H1 (cell line): ENCODE measurements at regions not wholly inside any gene's neighbourhood (a gene's known extent, or its start where the extent isn't known, plus 50 kb on each side); places are given as distances from the start of the nearest gene placed in this dataset.

Experiments used
- ASH2L ChIP-seq: fragments of 200-600, 300-600 bp; sonication (generic); IDR thresholded peaks from one replicate; pipeline ENCODE4 v1.7.1; 2017; ENCODE audit warnings: low read length
- CTBP2 ChIP-seq: IDR thresholded peaks from 2 replicates; pipeline ENCODE4 v1.7.0; 2011; ENCODE audit warnings: borderline replicate concordance, mild to moderate bottlenecking, moderate library complexity, mixed read lengths, low read length; ENCODE audit not compliant: insufficient read depth, insufficient read length
- EGR1 ChIP-seq: IDR thresholded peaks from 2 replicates; pipeline ENCODE4 v1.6.1; 2011; ENCODE audit warnings: low read depth, low read length, borderline replicate concordance
- EP300 ChIP-seq, 2 experiments: IDR thresholded peaks; 1 replicate in 1 of 2; 2 replicates in 1 of 2; pipeline ENCODE4 v1.6.1; 2011 to 2012; ENCODE audit warnings: low read depth in 2 of 2, low read length in 2 of 2, mild to moderate bottlenecking in 2 of 2, borderline replicate concordance in 1 of 2, inconsistent platforms in 1 of 2, moderate library complexity in 1 of 2
- EZH2 ChIP-seq: fragments of 200-600 bp; sonication (generic); IDR thresholded peaks from 2 replicates; pipeline ENCODE4 v1.7.1; 2012; ENCODE audit warnings: low read depth, mild to moderate bottlenecking, moderate library complexity, low read length, inconsistent platforms; ENCODE audit not compliant: severe bottlenecking
- TEAD4 ChIP-seq: IDR thresholded peaks from 2 replicates; pipeline ENCODE4 v1.6.1; 2012; ENCODE audit warnings: low read depth, low read length, inconsistent platforms, mixed read lengths
- YY1 ChIP-seq: IDR thresholded peaks from 2 replicates; pipeline ENCODE4 v1.6.1; 2011; ENCODE audit warnings: low read depth, mild to moderate bottlenecking, low read length
- TF ChIP-seq, protein P1 (sequence below): fragments of 300-600 bp; sonication (generic); IDR thresholded peaks from 2 replicates; pipeline ENCODE4 v1.7.1; 2012; ENCODE audit warnings: low read length, moderate library complexity, mild to moderate bottlenecking, inconsistent platforms; ENCODE audit not compliant: insufficient replicate concordance
- TF ChIP-seq, protein P2 (sequence below): IDR thresholded peaks from 2 replicates; pipeline ENCODE4 v1.6.1; 2011; ENCODE audit warnings: low read length, improper control_type of control experiment
- TF ChIP-seq, protein P3 (sequence below): IDR thresholded peaks from 2 replicates; pipeline ENCODE4 v1.6.1; 2011; ENCODE audit warnings: low read depth, mild to moderate bottlenecking, low read length; ENCODE audit not compliant: insufficient read depth

DNA sequence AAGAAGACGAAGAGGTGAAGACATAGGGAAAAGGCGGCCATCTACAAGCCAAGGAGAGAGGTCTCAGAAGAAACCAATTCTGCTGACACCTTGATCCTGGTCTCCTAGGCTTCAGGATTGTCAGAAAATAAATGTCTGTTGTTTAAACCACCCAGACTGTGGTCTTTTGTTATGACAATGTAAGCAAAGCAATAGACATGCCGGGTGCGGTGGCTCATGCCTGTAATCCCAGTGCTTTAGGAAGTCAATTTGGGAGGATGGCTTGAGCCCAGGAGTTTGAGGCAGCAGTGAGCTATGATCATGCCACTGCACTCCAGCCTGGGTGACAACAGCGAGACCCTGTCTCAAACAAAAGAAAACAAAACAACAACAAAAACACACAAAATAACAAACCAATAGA is 64.4 kb downstream of the HAPSTR1 start (continued):
- TF ChIP-seq, protein P1, sequence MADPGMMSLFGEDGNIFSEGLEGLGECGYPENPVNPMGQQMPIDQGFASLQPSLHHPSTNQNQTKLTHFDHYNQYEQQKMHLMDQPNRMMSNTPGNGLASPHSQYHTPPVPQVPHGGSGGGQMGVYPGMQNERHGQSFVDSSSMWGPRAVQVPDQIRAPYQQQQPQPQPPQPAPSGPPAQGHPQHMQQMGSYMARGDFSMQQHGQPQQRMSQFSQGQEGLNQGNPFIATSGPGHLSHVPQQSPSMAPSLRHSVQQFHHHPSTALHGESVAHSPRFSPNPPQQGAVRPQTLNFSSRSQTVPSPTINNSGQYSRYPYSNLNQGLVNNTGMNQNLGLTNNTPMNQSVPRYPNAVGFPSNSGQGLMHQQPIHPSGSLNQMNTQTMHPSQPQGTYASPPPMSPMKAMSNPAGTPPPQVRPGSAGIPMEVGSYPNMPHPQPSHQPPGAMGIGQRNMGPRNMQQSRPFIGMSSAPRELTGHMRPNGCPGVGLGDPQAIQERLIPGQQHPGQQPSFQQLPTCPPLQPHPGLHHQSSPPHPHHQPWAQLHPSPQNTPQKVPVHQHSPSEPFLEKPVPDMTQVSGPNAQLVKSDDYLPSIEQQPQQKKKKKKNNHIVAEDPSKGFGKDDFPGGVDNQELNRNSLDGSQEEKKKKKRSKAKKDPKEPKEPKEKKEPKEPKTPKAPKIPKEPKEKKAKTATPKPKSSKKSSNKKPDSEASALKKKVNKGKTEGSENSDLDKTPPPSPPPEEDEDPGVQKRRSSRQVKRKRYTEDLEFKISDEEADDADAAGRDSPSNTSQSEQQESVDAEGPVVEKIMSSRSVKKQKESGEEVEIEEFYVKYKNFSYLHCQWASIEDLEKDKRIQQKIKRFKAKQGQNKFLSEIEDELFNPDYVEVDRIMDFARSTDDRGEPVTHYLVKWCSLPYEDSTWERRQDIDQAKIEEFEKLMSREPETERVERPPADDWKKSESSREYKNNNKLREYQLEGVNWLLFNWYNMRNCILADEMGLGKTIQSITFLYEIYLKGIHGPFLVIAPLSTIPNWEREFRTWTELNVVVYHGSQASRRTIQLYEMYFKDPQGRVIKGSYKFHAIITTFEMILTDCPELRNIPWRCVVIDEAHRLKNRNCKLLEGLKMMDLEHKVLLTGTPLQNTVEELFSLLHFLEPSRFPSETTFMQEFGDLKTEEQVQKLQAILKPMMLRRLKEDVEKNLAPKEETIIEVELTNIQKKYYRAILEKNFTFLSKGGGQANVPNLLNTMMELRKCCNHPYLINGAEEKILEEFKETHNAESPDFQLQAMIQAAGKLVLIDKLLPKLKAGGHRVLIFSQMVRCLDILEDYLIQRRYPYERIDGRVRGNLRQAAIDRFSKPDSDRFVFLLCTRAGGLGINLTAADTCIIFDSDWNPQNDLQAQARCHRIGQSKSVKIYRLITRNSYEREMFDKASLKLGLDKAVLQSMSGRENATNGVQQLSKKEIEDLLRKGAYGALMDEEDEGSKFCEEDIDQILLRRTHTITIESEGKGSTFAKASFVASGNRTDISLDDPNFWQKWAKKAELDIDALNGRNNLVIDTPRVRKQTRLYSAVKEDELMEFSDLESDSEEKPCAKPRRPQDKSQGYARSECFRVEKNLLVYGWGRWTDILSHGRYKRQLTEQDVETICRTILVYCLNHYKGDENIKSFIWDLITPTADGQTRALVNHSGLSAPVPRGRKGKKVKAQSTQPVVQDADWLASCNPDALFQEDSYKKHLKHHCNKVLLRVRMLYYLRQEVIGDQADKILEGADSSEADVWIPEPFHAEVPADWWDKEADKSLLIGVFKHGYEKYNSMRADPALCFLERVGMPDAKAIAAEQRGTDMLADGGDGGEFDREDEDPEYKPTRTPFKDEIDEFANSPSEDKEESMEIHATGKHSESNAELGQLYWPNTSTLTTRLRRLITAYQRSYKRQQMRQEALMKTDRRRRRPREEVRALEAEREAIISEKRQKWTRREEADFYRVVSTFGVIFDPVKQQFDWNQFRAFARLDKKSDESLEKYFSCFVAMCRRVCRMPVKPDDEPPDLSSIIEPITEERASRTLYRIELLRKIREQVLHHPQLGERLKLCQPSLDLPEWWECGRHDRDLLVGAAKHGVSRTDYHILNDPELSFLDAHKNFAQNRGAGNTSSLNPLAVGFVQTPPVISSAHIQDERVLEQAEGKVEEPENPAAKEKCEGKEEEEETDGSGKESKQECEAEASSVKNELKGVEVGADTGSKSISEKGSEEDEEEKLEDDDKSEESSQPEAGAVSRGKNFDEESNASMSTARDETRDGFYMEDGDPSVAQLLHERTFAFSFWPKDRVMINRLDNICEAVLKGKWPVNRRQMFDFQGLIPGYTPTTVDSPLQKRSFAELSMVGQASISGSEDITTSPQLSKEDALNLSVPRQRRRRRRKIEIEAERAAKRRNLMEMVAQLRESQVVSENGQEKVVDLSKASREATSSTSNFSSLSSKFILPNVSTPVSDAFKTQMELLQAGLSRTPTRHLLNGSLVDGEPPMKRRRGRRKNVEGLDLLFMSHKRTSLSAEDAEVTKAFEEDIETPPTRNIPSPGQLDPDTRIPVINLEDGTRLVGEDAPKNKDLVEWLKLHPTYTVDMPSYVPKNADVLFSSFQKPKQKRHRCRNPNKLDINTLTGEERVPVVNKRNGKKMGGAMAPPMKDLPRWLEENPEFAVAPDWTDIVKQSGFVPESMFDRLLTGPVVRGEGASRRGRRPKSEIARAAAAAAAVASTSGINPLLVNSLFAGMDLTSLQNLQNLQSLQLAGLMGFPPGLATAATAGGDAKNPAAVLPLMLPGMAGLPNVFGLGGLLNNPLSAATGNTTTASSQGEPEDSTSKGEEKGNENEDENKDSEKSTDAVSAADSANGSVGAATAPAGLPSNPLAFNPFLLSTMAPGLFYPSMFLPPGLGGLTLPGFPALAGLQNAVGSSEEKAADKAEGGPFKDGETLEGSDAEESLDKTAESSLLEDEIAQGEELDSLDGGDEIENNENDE: no peak
- TF ChIP-seq EGR1: no peak
- no peak for TF ChIP-seq ASH2L
- TF ChIP-seq EZH2: no peak
- TF ChIP-seq, protein P2, sequence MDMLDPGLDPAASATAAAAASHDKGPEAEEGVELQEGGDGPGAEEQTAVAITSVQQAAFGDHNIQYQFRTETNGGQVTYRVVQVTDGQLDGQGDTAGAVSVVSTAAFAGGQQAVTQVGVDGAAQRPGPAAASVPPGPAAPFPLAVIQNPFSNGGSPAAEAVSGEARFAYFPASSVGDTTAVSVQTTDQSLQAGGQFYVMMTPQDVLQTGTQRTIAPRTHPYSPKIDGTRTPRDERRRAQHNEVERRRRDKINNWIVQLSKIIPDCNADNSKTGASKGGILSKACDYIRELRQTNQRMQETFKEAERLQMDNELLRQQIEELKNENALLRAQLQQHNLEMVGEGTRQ: no peak
- no peak for TF ChIP-seq EP300 (IDR thresholded peaks at IDR 0.05; ENCODE audit: borderline replicate concordance in 1 of 2, low read depth in 2 of 2, low read length in 2 of 2)
- no peak for TF ChIP-seq CTBP2
- TF ChIP-seq, protein P3, sequence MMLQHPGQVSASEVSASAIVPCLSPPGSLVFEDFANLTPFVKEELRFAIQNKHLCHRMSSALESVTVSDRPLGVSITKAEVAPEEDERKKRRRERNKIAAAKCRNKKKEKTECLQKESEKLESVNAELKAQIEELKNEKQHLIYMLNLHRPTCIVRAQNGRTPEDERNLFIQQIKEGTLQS: no peak
- no peak for TF ChIP-seq YY1
- no peak for TF ChIP-seq TEAD4
